ENCODE measurements at regions not wholly inside any gene's neighbourhood (a gene's known extent, or its start where the extent isn't known, plus 50 kb on each side); places are given as distances from the start of the nearest gene placed in this dataset.

GRCh38 chr21:41579692-41580091, 71.7 kb upstream of the TMPRSS2 start:
- TF ChIP-seq CTCF (IDR thresholded peaks at IDR 0.05; ENCODE audit: insufficient read depth, low read length) = no peak
- DNase-seq (ENCODE audit: low read depth) = no peak
- H3K4me3 ChIP-seq (ENCODE audit: low read depth, low read length) = no peak overlapping the region

- no peak for DNase-seq (ENCODE audit: low read depth)
- no peak for TF ChIP-seq CTCF (IDR thresholded peaks at IDR 0.05; ENCODE audit: insufficient read depth, low read length)
- no peak overlapping the region for H3K4me3 ChIP-seq (ENCODE audit: low read depth, low read length)
These were observed 70.8 kb upstream of the TMPRSS2 start for GRCh38 chr21:41578716-41579115.

GRCh38 chr21:41578083-41578482, 70.1 kb upstream of the TMPRSS2 start:
- no peak for DNase-seq (ENCODE audit: low read depth)
- TF ChIP-seq CTCF (IDR thresholded peaks at IDR 0.05; ENCODE audit: insufficient read depth, low read length) = no peak
- no peak overlapping the region for H3K4me3 ChIP-seq (ENCODE audit: low read depth, low read length)

DNA sequence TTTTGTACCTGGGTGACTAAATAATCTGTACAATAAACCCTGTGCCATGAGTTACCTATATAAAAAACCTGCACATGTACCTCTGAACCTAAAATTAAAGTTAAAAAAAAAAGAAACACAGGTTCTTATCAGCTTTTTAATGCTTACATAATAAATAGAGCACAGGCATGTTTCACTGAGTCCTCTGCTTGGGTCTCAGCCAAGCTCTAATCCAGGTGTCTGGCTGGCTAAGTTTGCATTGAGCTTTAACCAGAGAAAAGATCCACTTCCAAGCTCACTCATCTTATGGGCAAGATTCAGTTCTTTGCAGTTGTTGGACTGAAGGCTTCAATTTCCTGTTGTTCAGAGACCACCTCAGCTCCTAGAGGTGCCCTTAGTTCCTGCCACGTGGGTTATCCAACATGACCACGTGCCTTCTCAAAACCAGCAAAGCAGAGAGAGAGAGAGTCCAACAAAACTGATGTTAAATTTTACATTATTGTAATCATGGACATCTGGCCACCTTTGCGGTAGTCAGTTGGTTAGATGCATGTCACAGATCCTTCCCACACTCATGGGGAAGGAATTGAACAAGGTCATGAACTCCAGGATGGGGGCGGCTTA, 68.2 kb upstream of the TMPRSS2 start:
- no peak overlapping the region for H3K4me3 ChIP-seq (ENCODE audit: low read depth, low read length)
- no peak for DNase-seq (ENCODE audit: low read depth)
- no peak for TF ChIP-seq CTCF (IDR thresholded peaks at IDR 0.05; ENCODE audit: insufficient read depth, low read length)

DNA sequence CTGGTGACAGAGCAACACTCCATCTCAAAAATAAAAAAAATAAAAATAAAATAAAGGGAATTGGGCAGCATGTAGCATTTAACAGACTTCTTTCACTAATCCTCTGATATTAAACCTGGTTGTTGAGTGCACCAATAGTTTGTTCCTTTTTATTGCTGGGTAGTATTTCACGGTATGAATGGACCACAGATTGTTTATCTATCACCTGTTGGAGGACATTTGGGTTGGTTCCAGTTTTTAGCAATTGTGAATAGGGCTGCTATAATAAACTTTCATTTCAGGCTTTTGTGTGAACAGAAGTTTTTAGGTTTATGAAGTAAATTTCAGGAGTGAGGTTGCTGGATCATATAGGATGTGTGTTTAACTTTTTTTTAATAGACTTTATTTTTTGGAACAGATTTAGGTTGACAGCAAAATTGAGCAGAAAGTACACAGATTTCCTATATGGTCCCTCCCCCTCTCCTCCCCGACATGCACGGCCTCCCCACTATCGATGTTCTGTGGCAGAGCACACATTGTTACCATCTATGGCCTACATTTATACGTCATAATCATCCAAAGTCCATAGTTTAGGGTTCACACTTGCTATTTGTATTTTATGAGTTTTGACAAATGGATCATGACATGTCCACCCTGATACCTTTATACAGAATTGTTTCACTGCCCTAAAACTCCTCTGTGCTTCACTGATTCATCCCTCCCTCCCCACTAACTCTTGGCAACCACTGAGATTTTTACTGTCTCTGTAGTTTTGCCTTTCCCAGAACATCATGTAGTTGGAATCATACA, 66.1 kb upstream of the TMPRSS2 start:
- no peak for DNase-seq (ENCODE audit: low read depth)
- no peak for TF ChIP-seq CTCF (IDR thresholded peaks at IDR 0.05; ENCODE audit: insufficient read depth, low read length)
- no peak overlapping the region for H3K4me3 ChIP-seq (ENCODE audit: low read depth, low read length)

DNA sequence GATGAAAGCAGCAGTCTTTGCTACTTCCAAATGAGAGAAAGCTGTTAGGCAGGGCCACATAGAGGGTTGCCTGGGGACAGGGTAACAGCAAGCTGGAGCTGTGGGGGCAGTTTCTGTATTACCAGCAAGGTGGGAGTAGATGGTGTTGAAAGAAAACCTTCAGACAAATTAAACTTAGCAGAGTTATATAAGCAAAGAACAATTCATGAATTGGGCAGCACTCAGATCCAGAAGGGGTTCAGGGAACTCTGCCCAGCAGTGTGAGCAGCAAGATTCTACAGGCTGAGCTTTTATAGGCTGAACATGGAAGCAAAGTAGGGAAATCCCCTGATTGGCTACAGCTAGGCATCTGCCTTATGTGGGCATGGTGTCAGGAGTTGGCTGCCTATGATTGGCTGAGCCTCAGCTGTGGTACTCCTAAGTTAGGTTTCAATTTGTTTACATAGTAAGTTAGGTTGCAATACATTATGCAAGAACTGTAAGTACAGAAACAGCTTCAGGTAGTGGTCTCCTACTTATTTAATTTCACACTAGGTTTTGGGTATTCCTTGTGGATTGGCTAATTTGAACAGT, 64.1 kb upstream of the TMPRSS2 start:
- no peak for DNase-seq (ENCODE audit: low read depth)
- H3K4me3 ChIP-seq (ENCODE audit: low read depth, low read length) = no peak overlapping the region
- no peak for TF ChIP-seq CTCF (IDR thresholded peaks at IDR 0.05; ENCODE audit: insufficient read depth, low read length)
